Activated B cell treated with CpG ODN at 0.5 μM for 24 hours (primary cell): ENCODE measurements at regions not wholly inside any gene's neighbourhood (a gene's known extent, or its start where the extent isn't known, plus 50 kb on each side); places are given as distances from the start of the nearest gene placed in this dataset.

ENCODE experiments used
- ATAC-seq: fragments of 200-7000 bp; cut with Tn5 transposase; one replicate; pipeline ENCODE4 v1.10.0; 2021; ENCODE audit warnings: low read depth, mild to moderate bottlenecking, moderate library complexity
- CTCF ChIA-PET: fragments of 350-600 bp; sonication (Branson Sonifier 250); formaldehyde crosslinking; loops from one replicate; lab custom pipeline; 2021; ENCODE audit warnings: antibody characterized with exemption; lab: Charles Lee
- POLR2A ChIA-PET: fragments of 350-600 bp; sonication (Branson Sonifier 250); formaldehyde crosslinking; loops from one replicate; lab custom pipeline; 2021; ENCODE audit warnings: antibody characterized with exemption; lab: Charles Lee
- DNase-seq: peaks from one replicate; pipeline ENCODE4 v3.0.0; 2022
- H3K27ac Mint-ChIP-seq: one replicate; pipeline ENCODE4 v1.8.0; 2020; ENCODE audit warnings: mixed read lengths
- H3K27me3 Mint-ChIP-seq: one replicate; pipeline ENCODE4 v1.8.0; 2021; ENCODE audit warnings: mixed read lengths
- H3K36me3 Mint-ChIP-seq: one replicate; pipeline ENCODE4 v1.8.0; 2021; ENCODE audit warnings: low read depth, mixed read lengths
- H3K4me1 Mint-ChIP-seq: one replicate; pipeline ENCODE4 v1.8.0; 2021; ENCODE audit warnings: mixed read lengths
- H3K4me3 Mint-ChIP-seq: one replicate; pipeline ENCODE4 v1.8.0; 2020; ENCODE audit warnings: mild to moderate bottlenecking, mixed read lengths
- H3K9me3 Mint-ChIP-seq: one replicate; pipeline ENCODE4 v1.8.0; 2020; ENCODE audit warnings: mixed read lengths
- CTCF ChIP-seq: fragments of 200-600 bp; IDR thresholded peaks from one replicate; pipeline ENCODE4 v1.8.0; 2022; ENCODE audit warnings: antibody characterized with exemption, mild to moderate bottlenecking
- intact Hi-C: fragments of 100-400 bp; cut with micrococcal nuclease; formaldehyde crosslinking; loops from one replicate; pipeline ENCODE4 v1.15.1; 2024

- no peak for TF ChIP-seq CTCF
- H3K27ac Mint-ChIP-seq: no peak overlapping the region
- H3K36me3 Mint-ChIP-seq: no peaks in the 10 kb centered on the region
- intact Hi-C loops: no loop called here
- ATAC-seq: no peak
- H3K27me3 Mint-ChIP-seq: no peaks in the 10 kb centered on the region
- CTCF ChIA-PET: no interaction called here
- H3K4me3 Mint-ChIP-seq: no peak overlapping the region
- POLR2A ChIA-PET: interaction anchor here (0.6 to 1.6 kb wide), 7 partner anchors 8 to 92 kb away, joined by 3 to 14 read pairs (median 4); no protein-coding TSS in a partner anchor
- DNase-seq: no peak
- H3K4me1 Mint-ChIP-seq: peaks cover 12% of the 10 kb centered on the region
- no peaks in the 10 kb centered on the region for H3K9me3 Mint-ChIP-seq
These were observed 109.1 kb downstream of the PFKFB3 start for GRCh38 chr10:6311700-6312330.

- CTCF ChIA-PET: no interaction called here
- DNase-seq (no peak), ATAC-seq (no peak)
- Mint-ChIP-seq H3K27me3 (no peaks in the 10 kb centered on the region), H3K36me3 (no peaks in the 10 kb centered on the region), H3K4me1 (peaks cover 13% of the 10 kb centered on the region), H3K9me3 (no peaks in the 10 kb centered on the region), H3K27ac (no peak overlapping the region), H3K4me3 (no peak overlapping the region)
- intact Hi-C loops: no loop called here
- no peak for TF ChIP-seq CTCF
- POLR2A ChIA-PET: interaction anchor here (0.6 to 1.4 kb wide), 5 partner anchors 9 to 93 kb away, joined by 3 to 14 read pairs (median 3); no protein-coding TSS in a partner anchor
These were observed 109.9 kb downstream of the PFKFB3 start for GRCh38 chr10:6312636-6313035.

GRCh38 chr10:6313111-6313895, 110.6 kb downstream of the PFKFB3 start:
- ATAC-seq: no peak
- H3K4me3 Mint-ChIP-seq: no peak overlapping the region

GRCh38 chr10:6314620-6315205, 112.0 kb downstream of the PFKFB3 start:
- peaks cover 23% of the 10 kb centered on the region for H3K4me1 Mint-ChIP-seq
- ChIA-PET POLR2A (no interaction called here), CTCF (no interaction called here)
- ATAC-seq: no peak
- no peaks in the 10 kb centered on the region for H3K36me3 Mint-ChIP-seq
- no peaks in the 10 kb centered on the region for H3K27me3 Mint-ChIP-seq
- intact Hi-C loops: no loop called here
- H3K27ac Mint-ChIP-seq: no peak overlapping the region
- no peaks in the 10 kb centered on the region for H3K9me3 Mint-ChIP-seq
- DNase-seq: no peak
- no peak overlapping the region for H3K4me3 Mint-ChIP-seq
- TF ChIP-seq CTCF: no peak

More at GRCh38 chr10:6313111-6313895, 110.6 kb downstream of the PFKFB3 start:
- H3K27ac Mint-ChIP-seq: no peak overlapping the region
- H3K4me1 Mint-ChIP-seq: peaks cover 13% of the 10 kb centered on the region
- intact Hi-C loops: no loop called here
- CTCF ChIA-PET: interaction anchor here (1.0 kb wide), 1 partner anchor 35 kb away, joined by 3 read pairs; no protein-coding TSS in a partner anchor
- no peaks in the 10 kb centered on the region for H3K9me3 Mint-ChIP-seq
- H3K27me3 Mint-ChIP-seq: no peaks in the 10 kb centered on the region
- POLR2A ChIA-PET: interaction anchor here (0.9 to 1.4 kb wide), 3 partner anchors 11 to 35 kb away, joined by 3 to 14 read pairs (median 4); no protein-coding TSS in a partner anchor
- no peak for DNase-seq
- TF ChIP-seq CTCF: no peak
- no peaks in the 10 kb centered on the region for H3K36me3 Mint-ChIP-seq
